ENCODE measurements at regions not wholly inside any gene's neighbourhood (a gene's known extent, or its start where the extent isn't known, plus 50 kb on each side); places are given as distances from the start of the nearest gene placed in this dataset.

DNA sequence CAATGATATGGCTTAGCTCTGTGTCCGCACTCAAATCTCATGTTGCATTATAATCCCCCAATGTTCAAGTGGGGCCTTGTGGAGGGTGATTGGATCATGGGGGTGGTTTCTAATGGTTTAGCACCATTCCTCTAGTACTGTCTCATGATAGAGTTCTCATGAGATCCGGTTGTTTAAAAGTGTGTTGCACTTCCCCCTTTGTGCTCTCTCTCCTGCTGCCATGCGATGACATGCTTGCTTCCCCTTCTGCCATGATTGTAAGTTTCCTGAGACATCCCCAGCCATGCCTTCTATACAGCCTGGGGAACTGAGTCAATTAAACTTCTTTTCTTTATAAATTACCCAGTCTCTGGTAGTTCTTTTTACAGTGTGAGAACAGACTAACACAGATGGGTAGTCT is 427.1 kb downstream of the CHSY3 start:
- DNase-seq (ENCODE audit: low spot score): no peak

DNA sequence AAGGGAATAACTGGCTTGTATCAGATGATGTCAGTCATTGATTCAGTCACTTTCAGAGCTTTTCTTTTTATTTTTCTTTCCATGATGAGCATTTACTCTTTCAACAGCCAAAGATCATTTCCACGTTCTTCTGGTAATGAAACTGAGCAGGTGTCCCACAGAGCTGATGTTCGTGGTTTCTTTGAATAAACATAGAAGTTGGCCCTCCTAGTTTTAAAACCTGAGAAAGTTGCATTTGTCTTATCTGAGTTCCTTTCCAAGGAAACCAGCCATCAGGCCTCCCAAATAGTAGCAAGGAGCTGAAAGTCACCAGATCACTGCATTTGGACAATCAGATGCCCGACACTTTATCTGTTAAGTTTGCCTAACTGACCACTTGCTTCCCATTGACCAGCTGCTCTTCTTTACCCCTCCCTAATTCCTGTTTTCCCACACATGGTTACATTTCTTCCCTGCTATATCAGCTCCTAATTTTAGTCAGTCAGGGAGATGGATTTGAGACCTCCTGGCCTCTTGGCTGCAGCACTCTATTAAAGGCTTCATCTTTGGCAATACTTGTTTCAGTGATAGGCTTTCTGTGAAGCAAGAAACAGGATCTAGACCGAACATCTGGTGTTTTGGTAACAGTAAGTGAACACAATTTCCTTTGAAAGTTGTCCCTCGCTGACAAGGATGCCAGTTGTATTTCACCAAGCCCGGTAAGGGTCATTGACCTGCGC is 420.8 kb downstream of the CHSY3 start:
- no peak for DNase-seq (ENCODE audit: low spot score)

DNA sequence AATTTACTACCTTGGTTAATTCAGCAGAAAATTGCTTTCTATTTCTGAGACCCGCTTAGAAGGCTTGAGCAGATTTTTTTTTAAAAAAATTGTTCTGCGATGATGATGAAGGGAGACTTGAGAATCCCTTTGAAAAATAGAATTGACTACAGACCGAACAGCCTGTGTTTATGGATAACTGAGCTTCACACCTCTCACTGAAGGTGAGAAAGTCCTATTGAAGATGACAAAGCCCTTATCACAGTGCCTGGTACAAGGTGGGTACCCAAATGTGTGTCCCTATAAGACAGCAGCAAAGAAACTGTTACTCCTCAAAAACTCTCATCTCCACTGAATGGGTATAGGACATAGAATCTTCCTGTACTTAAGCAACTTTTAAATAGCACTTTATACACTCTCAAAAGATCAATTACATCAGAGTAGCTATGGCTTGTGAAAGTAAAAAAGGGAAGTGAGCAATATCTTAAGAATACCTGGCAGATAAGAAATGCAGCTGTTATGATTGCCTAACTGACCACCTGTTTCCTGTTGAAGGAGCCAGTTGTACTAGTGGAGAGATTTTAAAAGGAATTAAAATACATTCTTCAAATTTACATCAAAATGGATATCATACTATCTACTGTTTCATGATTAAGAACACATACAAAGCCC is 419.7 kb downstream of the CHSY3 start:
- peak; percentile 10 for DNase-seq (ENCODE audit: low spot score)

DNA sequence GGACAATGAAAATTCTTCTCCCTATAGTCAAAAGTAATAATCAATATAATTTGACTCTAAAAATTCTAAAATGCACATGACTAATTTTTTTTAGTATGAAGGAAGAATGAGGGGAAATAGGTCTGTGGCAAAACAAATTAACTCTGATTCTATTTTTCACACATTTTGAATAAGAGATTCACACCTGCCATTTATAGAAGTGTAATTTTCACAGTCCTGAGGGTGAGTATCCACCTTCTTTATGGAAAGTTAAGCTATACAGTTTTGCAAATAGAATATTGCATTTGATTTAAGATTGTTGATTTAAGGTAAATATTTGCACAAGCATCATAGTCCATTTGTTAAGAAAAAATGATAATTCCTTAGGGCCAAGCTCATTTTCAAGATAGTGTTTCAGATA is 417.7 kb downstream of the CHSY3 start:
- no peak for DNase-seq (ENCODE audit: low spot score)

DNA sequence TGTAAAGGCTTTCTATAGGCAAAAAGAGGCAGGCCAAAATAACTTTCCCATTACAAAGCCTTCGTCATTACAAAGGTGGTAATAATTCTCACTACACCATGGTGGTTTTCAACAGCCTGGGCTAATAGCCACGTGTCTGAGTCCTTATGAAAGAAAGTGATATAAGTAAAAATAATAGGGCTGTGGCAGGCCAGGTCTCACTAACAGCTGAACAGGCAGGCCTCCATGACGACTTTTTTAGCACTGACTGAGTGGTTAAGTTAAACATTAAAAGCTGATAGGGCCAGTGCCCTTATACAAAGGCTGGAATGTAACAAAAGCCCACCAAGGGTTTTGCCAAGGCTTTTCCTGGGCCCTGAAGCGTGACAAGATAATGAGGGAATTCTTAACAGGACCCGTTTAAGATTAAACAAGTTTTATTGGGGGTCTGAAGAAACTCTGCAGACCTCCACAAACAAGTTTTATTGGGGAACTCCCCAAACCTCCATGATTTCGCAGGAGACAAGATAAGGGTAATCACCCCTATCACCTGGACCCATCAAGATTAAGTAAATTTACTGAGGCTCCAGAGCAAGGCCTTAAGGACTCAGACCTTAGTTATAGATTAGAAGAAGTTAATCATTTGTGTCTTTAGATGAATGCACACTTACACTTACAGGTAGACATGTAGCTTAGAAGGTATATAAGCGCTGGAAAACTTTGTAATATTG is 412.9 kb downstream of the CHSY3 start:
- DNase-seq (ENCODE audit: low spot score): no peak

DNA sequence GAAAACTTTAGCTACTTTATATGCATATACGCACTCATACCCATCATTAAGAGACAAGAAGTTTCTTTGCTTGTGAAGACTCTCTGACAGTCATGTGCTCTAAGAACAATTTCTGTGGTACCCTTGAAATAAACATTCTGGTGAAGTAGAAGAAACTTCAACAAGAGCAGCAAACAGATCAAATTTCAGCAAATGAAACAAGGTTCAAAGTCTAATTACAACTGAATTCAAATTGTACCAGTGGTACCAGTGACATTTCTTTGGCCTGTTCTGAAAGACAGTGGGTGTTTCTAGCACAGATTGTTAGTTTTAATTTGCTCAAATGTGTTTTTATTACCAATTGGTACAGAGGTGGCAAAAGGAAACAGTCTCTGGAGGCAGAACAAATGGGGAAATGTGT is 391.0 kb downstream of the CHSY3 start:
- DNase-seq (ENCODE audit: low spot score): peak; percentile 56

DNA sequence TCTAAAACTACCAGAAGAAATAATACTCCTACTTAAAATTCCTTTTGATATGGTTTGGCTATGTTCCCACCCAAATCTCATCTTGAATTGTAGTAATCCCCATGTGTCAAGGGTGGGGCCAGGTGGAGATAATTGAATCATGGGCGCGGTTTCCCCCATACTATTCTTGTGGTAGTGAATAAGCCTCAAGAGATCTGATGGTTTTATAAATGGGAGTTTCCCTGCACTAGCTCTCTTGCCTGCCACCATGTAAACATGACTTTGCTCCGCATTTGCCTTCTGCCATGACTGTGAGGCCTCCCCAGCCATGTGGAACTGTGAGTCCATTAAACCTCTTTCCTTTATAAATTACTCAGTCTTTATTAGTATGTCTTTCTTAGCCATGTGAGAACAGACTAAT is 390.5 kb downstream of the CHSY3 start:
- peak; percentile 57 for DNase-seq (ENCODE audit: low spot score)

DNA sequence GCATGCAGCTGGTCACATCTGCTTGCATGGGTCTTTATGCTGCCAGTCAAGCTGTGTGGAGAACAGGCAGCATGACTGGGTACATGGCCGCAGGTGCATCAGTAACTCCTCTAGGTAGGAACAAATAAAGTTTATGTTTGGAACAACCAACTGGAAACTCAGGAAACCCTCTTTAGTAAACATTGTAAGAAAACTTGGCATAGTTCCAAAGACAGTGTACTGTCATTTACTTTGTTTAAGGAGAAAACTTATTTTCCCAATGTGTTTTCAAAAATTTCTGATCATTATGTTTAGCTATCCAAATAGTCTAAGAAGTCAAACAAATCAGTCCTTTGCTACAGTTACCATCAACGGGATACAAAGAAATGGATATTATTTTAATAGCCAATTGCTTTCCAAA is 386.0 kb downstream of the CHSY3 start:
- DNase-seq (ENCODE audit: low spot score): no peak

DNA sequence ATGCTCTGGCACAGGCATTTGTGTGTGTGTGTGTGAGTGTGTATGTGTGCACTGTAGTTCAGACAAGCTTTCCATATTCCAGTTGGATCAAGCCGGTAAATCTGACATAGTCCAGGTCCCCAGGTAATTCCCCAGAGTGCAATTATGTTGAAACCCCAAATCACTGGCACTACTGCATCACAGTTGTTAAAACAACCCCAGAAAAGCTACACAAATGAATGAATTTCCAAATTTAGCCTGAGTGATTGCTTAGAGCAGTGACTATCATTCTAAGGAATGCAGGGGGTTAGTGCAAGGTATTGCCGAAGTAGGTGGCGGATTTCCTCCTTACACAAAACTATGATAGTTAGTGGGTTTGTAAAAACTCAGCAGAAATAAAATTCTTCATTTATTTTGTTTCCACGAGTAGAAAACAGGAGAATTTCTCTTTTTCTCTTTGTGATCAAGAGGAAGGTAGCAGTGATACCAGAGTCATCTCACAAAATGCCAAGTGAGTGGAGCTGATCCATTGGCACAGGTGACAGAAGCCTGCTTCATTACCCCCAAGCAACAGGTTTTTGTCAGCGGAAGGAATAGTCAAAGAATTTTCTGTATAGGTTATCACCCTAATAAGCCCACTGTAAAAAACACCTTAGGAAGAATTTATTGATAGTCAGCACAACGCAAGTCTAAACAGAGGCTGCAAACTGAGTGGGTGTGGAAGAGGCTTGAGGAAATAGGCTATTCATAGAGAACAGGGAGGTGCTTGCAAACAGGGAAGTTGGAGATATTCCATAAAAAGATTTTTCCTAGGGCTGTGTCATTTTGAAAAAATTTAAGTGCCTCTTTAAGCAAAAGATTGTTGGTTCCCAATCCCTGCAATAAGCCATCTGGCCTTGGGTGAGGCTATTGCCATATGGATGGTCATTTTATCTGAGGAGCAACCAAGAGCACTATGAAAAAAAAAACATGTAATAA is 385.1 kb downstream of the CHSY3 start:
- peak; percentile 16 for DNase-seq (ENCODE audit: low spot score)

DNA sequence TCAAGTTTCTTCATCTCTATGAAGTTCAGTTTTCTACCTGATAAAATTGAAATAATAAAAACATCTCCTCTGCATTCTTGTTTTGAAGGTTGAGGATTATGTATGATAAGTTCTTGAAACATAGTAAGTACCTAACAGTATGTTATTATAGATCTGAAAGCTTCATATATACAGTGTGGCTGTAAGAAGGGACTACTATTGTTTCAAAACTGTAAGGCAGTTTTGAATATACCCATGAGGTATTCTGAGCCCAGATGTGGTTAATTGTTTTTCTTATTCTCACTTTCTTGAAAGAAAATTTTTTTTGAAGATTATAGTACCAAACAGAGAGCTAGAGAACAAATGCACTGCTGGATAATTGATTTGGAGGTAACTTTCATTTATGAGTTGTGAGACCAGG is 383.2 kb downstream of the CHSY3 start:
- no peak for DNase-seq (ENCODE audit: low spot score)

DNA sequence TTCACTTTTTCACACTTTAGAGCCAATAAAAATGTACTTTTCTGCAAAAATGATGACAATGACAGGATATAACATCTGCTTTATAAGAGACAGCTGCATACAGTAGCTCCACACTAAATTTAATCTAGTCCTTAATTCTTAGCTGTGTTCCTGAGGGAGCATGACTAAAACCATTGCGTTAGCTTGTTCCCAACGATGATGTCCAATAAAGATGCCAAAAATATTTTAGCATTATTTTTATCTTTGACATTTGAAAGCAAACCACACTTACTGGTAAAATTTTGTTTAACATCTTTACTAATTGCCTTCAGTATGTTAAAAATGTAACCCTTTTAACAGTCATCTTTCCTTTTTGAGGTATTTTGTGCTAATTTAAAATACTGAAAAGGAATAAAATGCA is 382.7 kb downstream of the CHSY3 start:
- no peak for DNase-seq (ENCODE audit: low spot score)

DNA sequence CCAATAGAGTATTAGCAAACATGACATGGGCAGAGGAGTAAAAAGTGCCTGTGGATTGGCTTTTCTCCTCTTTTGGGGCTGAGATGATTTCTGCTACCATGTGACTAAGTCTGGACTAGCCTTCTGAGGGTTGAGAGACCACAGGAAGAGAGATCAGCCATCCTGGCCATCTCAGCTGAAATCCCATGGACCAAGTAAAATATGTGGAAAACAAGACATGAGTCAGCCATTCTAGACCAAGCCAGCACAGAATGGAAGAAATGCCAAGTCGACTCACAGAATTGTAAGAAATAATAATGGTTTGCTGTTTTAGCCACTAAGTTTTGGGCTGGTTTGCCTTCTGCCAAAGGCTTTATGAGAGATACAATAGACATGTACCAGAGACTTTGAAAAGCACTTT is 377.8 kb downstream of the CHSY3 start:
- DNase-seq (ENCODE audit: low spot score): no peak

DNA sequence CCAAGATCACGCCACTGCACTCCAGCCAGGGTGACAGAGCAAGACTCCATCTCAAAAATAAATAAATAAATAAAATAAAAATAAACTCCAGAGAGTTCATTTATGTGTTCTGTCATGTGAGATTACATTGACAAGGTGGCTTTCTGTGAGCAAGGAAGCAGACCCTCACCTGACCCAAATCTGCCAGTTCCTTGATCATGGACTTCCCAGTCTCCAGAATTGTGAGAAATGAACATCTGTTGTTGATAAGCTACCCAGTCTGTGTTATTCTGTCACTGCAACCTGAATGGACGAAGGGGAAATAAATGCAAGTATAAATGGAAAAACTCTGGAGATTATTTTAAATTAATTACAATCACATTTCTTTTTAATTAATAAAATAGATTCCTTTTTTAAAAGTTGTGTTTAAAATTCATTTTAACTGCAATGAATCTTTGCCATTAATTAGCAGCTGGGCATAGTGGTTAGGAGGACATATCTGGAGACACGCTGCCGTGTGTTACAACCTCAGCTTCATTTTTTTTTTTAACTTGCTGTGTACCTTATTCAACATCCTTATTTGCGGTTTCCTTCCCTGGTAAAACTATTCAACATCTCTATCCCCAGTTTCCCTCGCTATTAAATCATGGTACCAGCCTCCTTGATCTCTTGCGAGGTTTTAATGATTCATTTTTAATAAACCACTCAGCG is 376.4 kb downstream of the CHSY3 start:
- no peak for DNase-seq (ENCODE audit: low spot score)

DNA sequence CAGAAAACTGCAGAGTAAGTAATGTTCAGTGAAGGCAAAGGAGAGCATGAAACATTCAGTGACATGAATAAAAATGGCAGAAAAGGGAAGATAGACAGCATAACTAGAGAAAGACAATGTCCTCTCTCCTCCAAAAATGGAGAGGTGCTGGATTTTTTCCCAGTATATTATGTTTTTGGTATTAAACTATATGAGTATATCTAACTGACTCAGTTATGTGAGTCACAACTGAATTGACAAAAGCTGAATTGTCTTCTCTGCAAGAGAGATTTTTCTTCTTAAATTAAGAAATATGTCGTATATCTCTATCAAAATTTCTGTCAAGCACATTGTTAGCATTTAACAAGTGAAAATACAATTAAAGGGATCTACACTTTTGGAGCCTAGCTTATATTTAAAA is 375.1 kb downstream of the CHSY3 start:
- DNase-seq (ENCODE audit: low spot score): no peak

DNA sequence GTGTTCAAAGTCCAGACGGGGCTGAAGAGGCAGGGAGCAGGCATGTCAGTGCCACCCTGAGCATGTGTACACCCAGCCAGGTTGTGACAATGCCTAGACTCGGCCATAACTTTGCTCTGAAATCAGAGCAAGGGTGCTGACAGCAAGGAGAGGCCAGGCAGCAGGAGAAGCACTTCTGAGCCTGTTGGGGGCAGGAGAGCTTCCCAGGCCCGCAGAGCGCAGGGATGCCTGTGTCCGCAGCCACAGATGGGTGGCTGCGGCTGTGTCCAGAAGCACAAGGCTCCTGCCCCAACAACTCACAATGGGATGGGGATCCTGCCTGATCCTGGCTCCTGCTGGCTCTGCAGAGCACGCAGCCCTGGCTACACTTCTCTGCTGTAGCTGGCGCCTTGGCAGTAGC is 373.9 kb downstream of the CHSY3 start:
- no peak for DNase-seq (ENCODE audit: low spot score)

DNA sequence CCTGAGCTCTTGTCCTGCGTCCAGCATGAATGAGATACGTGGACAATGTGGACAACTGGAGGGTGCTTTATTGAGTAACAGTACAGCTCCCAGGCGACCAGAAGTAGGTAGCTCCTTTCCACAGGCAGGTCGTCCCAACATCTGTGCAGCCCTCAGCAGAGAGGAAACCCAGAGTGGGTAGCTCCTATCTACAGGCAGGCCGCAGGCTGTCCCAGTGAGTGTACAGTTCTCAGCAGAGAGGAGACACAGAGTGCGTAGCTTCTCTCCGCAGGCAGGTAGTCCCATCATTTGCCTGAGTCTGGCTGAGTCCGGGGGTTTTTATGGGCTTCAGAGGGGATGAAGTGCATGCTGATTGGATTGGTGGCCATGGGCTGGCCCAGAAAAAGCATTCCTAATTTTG is 373.3 kb downstream of the CHSY3 start:
- no peak for DNase-seq (ENCODE audit: low spot score)

DNA sequence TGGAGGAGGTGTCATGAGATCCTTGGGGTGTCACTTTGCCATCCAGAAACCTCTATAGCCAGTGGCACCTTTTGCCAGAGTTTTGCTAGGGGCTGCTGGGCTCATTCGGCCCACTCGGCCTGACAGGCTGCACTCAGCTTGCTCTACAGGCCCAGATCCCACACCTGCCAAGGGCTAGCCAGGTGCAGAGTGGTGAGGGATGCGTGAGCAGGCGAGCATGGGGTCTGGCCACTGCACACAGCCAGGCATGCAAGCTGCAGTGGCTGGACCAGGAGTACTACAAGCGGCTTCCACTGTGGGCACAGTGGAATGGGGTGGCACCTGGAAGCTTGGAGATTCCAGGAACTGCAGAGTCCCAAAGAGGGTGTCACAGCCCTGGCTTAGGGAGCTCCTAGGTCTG is 372.7 kb downstream of the CHSY3 start:
- DNase-seq (ENCODE audit: low spot score): no peak

DNA sequence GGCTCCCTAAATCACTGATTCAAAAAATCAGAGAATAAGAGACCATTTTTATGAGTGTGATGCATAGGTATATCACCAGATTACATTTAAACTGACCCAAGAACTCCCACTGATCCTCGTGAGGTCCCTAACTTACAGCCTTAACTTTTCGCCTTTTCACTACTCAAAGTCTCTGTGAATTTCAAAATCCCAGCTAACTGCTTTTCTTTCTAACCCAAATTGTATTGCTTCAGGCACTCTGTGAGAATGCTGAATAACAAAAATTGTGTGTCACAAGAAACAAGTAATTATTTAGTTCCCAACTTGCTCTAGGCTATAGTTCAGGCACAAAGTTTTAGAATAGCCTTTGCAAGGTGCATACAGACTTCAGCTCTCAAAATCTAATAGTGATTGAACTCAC is 368.6 kb downstream of the CHSY3 start:
- DNase-seq (ENCODE audit: low spot score): no peak

DNA sequence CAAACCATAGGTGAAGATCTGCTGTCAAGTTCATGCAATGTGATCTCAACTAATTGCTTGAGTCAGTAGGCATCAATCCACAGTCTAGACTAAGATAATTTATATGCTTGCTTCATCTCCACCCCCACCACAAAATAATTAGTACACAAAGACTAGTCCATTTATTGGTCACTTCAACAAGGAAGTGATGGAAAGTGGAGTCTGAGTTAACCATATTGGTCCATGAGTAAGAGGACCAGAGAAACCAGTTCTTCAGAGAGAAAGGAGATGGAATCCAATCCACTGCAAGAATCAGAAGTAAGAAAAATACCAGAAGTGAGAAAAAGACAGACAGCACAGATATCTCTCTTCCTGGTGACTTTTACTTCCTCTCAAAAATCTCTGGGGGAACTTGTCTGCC is 366.5 kb downstream of the CHSY3 start:
- DNase-seq (ENCODE audit: low spot score): no peak

DNA sequence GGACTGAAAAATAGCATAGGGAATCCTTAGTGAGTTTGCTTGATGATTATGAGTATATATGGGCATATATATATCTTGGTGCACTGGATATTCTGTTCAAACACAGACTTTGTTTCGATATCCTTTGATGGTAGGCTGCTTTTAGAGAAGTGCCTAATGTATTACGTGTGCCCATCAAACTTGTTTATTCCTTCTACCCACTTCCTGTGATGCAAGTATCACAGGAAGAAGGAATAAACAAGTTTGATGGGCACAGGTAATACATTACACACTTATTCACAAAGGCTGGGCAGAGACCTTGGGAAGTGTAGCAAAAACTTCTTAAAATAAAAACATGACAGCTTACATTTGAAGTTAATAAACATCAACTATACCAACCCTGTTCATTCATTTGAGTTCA is 364.2 kb downstream of the CHSY3 start:
- DNase-seq (ENCODE audit: low spot score): peak; percentile 61

DNA sequence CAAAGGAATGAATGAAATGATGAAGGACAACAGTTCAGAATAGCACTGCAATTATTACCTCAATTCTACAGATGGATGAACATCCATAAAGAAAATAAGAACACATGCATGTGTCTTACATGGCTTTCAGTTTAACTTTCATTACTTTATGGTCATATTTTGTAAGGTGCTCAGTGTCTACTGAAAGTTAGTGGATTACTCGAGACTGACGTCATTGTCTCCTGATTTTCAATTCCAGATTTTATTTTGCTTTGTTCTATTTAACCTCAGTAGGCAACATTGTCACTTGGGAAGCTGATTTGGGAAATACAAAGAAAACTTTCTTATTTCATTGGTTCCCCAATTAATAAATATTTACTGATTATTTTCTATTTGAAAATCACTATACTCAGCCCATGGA is 363.7 kb downstream of the CHSY3 start:
- DNase-seq (ENCODE audit: low spot score): no peak

DNA sequence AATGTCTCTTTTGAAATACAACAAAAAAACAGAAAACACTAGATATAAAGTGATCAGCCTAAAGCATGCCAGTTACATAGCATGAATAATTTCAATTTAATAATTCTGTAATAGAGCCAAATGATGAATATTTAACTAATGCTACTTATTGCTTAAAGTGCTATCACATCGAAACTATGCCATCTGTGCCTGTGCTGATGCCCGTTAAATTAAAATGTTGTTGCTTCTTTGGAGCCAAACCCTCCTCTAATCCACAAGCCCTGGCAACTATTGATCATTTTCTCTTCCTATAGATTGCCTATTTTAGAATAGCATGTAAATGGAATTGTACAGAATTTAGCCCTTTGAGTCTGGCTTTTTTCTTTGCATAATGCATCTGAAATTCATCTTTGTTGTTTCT is 356.2 kb downstream of the CHSY3 start:
- no peak for DNase-seq (ENCODE audit: low spot score)

All from H4 (cell line).